ENCODE measurements at regions not wholly inside any gene's neighbourhood (a gene's known extent, or its start where the extent isn't known, plus 50 kb on each side); places are given as distances from the start of the nearest gene placed in this dataset.

- Histone ChIP-seq H3K27ac (ENCODE audit: control insufficient read depth, insufficient read depth, low read length) (no peak overlapping the region), H3K9ac (ENCODE audit: control insufficient read depth, extremely low read depth, insufficient read depth, low read length) (no peak overlapping the region), H3K4me3 (ENCODE audit: control insufficient read depth in 2 of 3, extremely low read depth in 1 of 3, insufficient read depth in 2 of 3, low read depth in 1 of 3, low read length in 3 of 3) (no peak overlapping the region), H3K36me3 (ENCODE audit: control insufficient read depth in 2 of 2, extremely low read depth in 1 of 2, insufficient read depth in 2 of 2, low read length in 2 of 2) (no peaks in the 10 kb centered on the region), H3K79me2 (ENCODE audit: control insufficient read depth, insufficient read depth, low read length) (no peaks in the 10 kb centered on the region), H3K4me1 (ENCODE audit: control insufficient read depth, extremely low read depth, insufficient read depth, low read length) (no peaks in the 10 kb centered on the region), H3K9me1 (ENCODE audit: control insufficient read depth, extremely low read depth, insufficient read depth, low read length) (no peaks in the 10 kb centered on the region), H4K20me1 (ENCODE audit: control insufficient read depth, extremely low read depth, insufficient read depth, low read length) (no peaks in the 10 kb centered on the region), H3K4me2 (ENCODE audit: control insufficient read depth, extremely low read depth, insufficient read depth, low read depth, low read length) (no peak overlapping the region), H2AFZ (ENCODE audit: control insufficient read depth, low read length) (no peak overlapping the region), H3K9me3 (ENCODE audit: control insufficient read depth, low read depth, low read length) (no peaks in the 10 kb centered on the region), H3K27me3 (ENCODE audit: control insufficient read depth, extremely low read depth, insufficient read depth, low read length) (no peaks in the 10 kb centered on the region)
- no peak for DNase-seq (ENCODE audit: low read depth, low spot score)
- dilution Hi-C loops (cut with MboI; ENCODE audit: extremely low pct_ligation_motif_present, low sequenced_read_pairs): no loop called here
- FAIRE-seq: no peak
- no peak for TF ChIP-seq CTCF (optimal IDR thresholded peaks at IDR 0.05 in 1 of 3, IDR thresholded peaks at IDR 0.05 in 1 of 3, conservative IDR thresholded peaks at IDR 0.05 in 1 of 3; ENCODE audit: extremely low read depth in 1 of 3, insufficient read depth in 2 of 3, low read length in 3 of 3)
Observed at GRCh38 chr2:126790987-126791780, 107.5 kb upstream of the TEX51 start.

- Histone ChIP-seq H3K4me2 (ENCODE audit: control insufficient read depth, extremely low read depth, insufficient read depth, low read depth, low read length) (no peak overlapping the region), H3K27ac (ENCODE audit: control insufficient read depth, insufficient read depth, low read length) (no peak overlapping the region), H3K79me2 (ENCODE audit: control insufficient read depth, insufficient read depth, low read length) (no peaks in the 10 kb centered on the region), H3K9ac (ENCODE audit: control insufficient read depth, extremely low read depth, insufficient read depth, low read length) (no peak overlapping the region), H3K9me1 (ENCODE audit: control insufficient read depth, extremely low read depth, insufficient read depth, low read length) (no peaks in the 10 kb centered on the region), H3K4me1 (ENCODE audit: control insufficient read depth, extremely low read depth, insufficient read depth, low read length) (no peaks in the 10 kb centered on the region), H3K9me3 (ENCODE audit: control insufficient read depth, low read depth, low read length) (peaks cover 1% of the 10 kb centered on the region), H3K36me3 (ENCODE audit: control insufficient read depth in 2 of 2, extremely low read depth in 1 of 2, insufficient read depth in 2 of 2, low read length in 2 of 2) (no peaks in the 10 kb centered on the region), H3K27me3 (ENCODE audit: control insufficient read depth, extremely low read depth, insufficient read depth, low read length) (no peaks in the 10 kb centered on the region), H2AFZ (ENCODE audit: control insufficient read depth, low read length) (no peak overlapping the region), H3K4me3 (ENCODE audit: control insufficient read depth in 2 of 3, extremely low read depth in 1 of 3, insufficient read depth in 2 of 3, low read depth in 1 of 3, low read length in 3 of 3) (no peak overlapping the region), H4K20me1 (ENCODE audit: control insufficient read depth, extremely low read depth, insufficient read depth, low read length) (no peaks in the 10 kb centered on the region)
- dilution Hi-C loops (cut with MboI; ENCODE audit: extremely low pct_ligation_motif_present, low sequenced_read_pairs): no loop called here
- TF ChIP-seq CTCF (optimal IDR thresholded peaks at IDR 0.05 in 1 of 3, IDR thresholded peaks at IDR 0.05 in 1 of 3, conservative IDR thresholded peaks at IDR 0.05 in 1 of 3; ENCODE audit: extremely low read depth in 1 of 3, insufficient read depth in 2 of 3, low read length in 3 of 3) (no peak), EZH2 (IDR thresholded peaks at IDR 0.05; ENCODE audit: low read length) (no peak)
- DNase-seq (ENCODE audit: low read depth, low spot score): no peak
- no peak for FAIRE-seq
Observed at GRCh38 chr2:126792186-126792585, 106.5 kb upstream of the TEX51 start.

Data from keratinocyte (primary cell).